HG03060 (cell line): ENCODE measurements at regions not wholly inside any gene's neighbourhood (a gene's known extent, or its start where the extent isn't known, plus 50 kb on each side); places are given as distances from the start of the nearest gene placed in this dataset.

Experiments used
- ATAC-seq: cut with Tn5 transposase; IDR thresholded peaks from one replicate; pipeline ENCODE4 v1.9.1; 2021; ENCODE audit warnings: low read depth, moderate number of reproducible peaks; ENCODE audit not compliant: unreplicated experiment

DNA sequence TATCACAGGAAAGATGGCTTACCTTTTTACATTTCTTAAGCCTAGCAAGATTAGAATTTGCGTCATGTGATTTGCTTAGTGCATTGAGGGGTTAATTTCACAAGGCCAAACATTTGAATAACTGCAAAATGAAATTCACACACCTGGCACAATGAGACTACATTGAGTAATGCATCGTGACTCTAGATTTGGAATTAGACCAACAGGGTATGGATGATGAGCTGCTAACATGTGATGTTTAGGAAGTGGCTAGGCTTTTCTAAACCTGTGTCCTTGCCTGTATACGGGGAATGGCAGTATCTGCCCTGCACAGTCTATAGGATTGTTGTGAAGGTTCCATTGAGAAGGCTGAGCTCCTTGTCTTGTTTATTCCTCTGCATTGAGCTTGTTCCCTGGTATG, 160.1 kb downstream of the MFSD1 start:
- no peak for ATAC-seq

DNA sequence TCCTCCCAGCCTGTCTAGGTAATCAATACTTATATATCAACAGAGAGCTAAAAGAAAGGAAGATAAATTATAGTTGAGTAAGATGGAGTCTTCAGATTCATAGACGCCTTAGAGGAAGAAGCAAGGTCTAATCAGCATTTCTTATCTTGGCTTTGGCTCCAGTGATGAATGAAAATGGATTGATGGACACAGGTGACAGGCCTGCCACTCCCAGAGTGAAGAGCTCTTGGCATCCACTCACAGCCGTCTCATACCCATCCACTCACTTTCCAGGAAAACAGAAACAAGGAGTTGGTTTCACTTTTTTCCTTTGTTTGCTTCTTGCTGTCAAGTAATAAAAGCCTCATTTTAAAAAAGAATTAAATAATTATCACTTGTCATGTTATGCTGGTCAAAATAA, 168.2 kb downstream of the MFSD1 start:
- no peak for ATAC-seq

DNA sequence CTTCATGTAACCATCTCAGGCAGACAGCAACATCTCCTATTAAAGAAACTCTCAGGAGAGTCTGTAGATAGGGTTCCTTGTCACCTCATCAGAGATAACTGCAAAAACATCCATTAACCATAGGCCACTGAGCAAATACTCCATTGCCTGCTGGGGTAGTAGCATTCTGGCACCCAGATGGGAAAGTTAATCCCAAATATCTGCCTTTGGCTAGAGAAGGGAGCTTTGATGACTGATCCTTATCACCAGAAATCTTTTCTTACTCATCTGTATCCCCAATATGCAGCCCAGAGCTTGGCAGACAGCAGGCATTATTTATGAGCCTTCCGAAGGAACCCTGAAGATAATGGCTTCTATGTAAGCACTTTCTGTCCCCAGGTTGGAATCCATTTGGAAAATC, 173.1 kb downstream of the MFSD1 start:
- ATAC-seq = no peak

DNA sequence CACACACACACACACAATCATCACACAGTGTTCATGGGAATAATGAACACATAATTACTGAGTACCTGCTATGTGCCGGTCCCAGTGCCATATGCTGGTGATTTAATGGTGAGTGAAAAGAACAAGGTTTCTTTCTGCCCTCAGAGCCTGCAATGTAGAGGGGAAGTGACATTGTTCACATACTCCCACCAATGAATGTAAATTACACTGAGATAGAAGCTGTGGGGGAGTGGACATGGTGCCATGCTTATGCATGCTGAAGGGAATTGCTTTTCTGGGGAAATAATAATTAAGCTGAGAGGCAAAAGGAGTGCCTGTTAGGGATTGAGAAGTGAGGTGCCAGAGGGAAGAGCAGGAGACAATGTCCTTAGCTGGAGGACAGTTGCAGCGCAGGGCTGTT, 175.1 kb downstream of the MFSD1 start:
- ATAC-seq = no peak

DNA sequence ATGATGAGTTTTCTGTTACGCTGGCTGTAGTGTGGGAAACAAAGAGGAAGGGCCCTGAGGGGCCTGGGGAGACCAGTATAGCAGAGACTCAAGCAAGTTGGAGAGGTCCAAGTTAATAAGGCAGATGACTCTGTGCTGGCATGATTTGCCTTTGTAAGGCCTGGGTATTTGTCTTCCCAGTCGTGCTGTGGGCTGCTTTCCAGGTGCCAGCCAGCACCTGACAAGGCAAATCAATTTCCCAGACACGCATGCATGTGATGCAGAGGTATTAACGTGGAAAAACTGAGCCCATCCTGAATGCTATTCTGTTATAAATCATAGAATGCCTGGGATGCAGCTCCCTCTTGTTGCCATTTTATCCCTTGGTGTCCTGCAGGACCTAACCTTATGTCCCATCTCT, 175.6 kb downstream of the MFSD1 start:
- ATAC-seq = no peak

DNA sequence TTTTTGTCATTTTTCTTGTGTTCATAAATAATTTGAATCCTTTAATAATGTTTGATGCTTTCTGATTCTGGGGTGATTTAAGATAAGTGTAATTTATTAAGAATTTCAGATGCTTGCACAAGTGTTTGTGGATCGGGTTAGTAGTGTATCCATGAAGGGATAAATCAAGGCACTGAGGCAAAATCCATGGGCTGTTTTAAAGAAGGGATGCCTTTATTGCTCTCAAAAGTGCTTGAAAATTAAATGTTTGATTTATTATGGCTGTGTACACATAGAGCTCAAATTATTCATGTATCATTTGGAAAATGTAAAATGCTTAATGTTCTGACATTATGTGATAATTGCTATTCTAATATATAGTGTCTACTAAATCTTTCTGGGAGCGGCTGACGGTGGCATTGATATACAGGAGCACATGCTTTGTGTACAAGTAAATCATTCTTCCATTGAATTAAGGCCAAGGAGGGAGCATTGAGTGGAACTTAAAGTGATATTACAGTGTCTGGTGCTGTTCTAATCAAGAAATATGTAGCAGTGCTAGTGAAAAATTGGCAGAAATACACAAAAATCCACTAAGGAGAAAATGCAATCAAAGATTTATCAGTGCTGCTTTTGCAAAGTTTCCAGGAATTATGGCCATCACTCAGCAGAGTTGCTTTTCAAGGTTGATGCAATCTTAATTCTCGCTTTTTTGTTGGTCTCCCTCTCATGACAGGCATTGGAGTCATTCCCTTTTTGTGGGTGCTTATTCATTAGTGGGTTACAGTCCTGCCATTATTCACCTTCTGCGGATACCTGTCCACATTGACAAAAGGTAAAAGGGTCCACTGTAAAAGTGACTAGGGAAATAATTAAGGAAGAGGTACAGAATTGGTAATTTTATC, 181.6 kb downstream of the MFSD1 start:
- ATAC-seq = no peak

DNA sequence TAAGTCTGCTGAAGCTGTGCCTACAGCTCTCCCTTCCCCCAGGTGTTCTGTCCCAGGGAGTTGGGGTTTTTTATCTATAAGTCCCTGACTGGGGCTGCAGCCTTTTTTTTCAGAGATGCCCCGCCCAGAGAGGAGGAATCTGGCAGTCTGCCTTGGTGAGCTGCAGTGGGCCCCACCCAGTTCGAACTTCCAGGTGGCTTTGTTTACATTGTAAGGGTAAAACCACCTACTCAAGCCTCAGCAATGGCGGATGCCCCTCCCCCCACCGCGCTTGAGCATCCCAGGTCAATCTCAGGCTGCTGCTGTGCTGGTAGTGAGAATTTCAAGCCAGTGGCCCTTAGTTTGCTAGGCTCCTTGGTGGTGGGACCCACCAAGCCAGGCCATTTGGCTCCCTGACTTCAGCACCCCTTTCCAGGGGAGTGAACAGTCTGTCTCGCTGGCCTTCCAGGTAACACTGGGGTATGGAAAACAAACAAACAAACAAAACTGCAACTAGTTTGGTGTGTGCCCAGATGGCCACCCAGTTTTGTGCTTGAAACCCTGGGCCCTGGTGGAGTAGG, 189.4 kb downstream of the MFSD1 start:
- ATAC-seq = no peak

DNA sequence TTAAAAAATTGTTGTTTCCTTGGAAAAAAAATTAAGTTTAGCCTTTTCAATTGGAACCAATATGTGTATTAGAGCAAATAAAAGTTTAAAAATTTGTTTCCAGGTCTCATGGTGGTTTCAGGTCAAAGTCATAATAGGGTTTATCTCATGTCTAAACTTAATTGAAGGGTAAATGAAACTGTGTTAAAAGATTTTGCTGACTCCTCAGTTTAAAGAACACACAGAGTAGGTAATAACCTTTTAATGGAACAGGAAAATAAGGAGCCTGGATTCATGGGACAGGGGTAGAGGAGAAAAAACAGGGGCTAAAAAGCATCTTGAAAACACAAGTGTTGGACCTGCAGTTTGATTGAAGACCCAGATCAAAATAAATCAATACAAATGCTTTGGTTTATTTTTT, 190.6 kb downstream of the MFSD1 start:
- no peak for ATAC-seq

DNA sequence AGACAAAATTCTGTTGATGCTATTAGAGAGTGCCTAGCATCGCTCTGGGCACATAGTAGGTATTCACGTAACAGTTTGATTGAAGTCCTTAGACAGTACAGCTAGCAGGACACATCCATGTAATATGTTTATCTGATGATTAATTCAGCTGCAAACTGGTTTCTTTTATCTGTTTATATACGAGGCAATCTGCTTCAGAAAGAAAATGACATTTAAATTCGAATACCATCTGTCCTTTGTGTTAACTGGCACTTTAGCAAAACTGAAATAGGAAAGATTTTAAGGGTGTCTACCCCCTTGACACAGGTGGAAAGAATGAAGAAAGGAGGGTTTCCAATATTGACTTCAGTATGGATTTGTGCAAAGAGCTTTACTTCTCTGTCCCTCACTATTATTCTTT, 192.5 kb downstream of the MFSD1 start:
- ATAC-seq = no peak

DNA sequence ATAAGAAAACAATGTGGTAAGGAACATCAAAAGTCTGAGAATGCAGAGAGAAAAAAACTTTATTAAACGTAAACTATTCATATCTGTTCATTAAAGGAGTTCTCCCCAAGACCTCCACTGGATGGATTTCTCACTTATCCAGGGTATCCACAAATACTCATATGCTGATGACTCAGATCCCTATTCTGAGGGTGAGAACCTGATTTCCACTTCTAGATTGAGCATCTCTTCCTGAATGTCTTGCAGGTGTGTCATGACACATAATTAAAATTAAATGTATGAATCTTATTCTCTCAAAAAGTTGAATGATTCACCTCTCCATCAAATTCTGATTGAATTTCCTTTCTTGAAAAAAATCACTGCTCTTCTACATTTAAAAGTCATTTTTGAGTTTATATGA, 199.9 kb downstream of the MFSD1 start:
- ATAC-seq = no peak

DNA sequence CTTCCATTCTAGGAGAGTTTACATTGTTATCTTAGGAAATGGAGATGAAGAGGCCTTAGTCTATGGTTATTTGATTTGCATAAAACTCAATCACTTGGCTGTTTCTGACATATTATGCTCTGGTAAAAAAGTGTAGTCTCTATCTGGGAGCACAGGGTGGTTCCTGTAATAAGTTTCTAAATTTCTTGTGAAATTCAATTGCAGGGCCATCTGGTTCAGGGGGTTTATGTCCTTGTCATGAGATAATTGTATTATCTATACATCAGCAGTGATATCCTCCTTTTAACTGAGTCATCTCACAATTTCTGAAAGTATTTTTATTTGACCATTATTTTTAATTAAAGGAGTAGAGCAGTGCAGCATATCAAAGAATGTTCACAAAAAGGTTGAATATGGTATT, 203.3 kb downstream of the MFSD1 start:
- ATAC-seq = no peak

DNA sequence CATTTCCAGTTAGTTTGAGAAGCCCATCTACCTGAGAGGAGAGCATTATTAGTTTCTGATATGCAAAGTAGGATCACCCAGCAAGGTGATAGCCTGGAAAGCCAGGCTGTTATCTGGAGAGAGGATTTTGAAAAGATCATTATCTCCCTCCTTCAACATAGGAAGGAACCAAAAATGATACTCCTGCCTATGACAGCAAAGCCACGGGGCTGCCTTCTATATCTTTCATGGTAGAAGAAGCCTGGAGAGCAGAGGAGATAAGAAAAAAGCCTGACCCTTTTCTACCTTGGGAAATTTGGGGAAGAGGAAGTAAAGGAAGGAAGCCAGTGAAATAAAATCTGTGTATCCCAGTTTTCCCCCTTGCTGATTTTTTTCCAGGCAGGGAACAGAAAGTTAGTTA, 205.5 kb downstream of the MFSD1 start:
- no peak for ATAC-seq

DNA sequence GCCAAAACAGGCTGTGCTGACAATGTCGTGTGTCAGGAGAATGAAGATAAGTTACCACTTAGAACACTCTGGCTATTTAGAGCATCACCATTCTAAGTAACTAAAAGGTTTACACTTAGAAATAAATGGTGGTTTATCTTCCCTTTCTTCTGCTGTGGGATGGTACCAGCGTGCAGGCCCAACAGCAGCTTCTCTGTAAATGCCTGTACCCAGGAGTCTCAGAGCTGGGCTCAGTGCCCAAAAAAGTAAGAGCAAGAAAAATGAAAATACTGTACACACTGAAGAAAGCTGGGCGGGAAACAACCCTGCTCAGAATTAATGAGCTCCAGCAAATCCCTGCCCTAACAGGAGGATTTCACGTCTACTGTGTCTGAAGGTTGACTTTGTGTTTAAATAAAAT, 206.5 kb downstream of the MFSD1 start:
- no peak for ATAC-seq

DNA sequence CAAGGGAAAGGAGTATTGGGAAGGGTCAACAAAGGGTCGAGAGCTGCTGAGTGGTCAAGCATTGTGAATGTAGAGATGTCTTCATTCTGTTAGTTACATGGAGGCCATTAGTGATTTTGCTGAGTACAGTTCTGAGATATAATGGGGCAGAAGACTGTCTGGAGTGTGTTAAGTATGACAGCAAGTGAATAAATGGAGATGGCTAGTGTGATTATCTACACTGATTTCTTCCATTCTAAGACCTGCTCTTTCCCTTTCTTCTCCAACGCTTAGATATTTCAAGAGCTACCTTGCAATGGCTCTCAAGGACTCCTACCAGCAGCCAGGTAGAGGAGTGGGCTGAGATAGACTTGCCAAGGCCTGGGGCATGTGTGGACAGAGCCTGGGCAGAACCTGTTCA, 216.5 kb downstream of the MFSD1 start:
- no peak for ATAC-seq

DNA sequence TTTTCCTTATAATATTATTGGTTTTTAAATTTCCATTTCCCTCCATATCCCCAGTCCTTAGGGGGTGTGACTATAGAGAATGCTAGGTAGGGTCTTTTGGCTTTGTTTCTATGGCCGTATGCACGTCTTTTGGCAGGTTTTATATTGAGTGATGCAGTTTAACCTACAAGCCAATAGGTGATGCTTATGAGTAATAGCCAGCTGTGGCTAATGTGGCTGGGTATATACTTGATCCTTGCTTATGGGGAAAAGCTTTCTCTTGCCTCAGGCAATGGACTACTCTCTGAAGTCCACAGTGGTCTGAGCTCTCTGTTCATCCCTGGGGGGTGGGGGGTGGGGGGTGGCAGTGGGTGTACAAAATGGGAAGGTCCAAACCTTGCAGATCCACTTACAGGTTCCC, 223.9 kb downstream of the MFSD1 start:
- ATAC-seq = no peak

DNA sequence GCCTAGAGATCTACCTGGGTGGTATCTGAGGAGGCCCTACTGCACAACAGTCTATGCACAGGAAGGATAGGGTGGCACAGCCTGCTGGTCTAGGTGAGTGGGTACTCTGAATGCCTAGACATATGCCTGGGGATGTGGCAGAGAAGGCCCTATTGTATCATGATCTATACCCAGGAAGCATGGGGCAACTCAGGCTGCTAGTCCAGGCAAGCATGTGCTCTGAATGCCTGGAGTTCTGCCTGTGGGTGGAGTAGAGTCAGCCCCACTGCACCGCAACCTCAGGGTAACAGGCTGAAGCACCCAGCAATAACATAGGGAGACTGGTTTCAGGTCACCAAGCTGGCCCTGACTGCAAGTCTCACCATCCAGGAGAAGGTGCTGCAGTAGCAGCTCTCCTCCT, 224.7 kb downstream of the MFSD1 start:
- no peak for ATAC-seq

DNA sequence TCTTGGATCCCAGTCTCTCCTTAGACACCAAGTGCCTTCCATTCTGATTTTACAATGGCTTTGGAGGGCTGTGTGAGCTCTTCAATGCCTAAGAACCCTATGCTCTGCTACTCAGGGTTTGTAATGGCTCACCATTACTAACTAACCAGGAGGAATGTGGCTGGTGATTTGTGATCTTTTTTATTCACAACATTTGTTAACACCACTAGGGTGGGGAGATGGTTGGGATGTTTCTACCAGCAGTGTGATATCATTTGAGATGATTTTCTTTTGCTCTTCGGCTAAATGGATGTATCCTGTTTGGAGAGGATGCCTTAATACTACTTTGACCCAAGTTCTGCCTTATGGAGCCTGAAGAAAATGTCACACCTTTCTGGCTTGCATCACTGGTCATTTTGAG, 226.9 kb downstream of the MFSD1 start:
- ATAC-seq = no peak

DNA sequence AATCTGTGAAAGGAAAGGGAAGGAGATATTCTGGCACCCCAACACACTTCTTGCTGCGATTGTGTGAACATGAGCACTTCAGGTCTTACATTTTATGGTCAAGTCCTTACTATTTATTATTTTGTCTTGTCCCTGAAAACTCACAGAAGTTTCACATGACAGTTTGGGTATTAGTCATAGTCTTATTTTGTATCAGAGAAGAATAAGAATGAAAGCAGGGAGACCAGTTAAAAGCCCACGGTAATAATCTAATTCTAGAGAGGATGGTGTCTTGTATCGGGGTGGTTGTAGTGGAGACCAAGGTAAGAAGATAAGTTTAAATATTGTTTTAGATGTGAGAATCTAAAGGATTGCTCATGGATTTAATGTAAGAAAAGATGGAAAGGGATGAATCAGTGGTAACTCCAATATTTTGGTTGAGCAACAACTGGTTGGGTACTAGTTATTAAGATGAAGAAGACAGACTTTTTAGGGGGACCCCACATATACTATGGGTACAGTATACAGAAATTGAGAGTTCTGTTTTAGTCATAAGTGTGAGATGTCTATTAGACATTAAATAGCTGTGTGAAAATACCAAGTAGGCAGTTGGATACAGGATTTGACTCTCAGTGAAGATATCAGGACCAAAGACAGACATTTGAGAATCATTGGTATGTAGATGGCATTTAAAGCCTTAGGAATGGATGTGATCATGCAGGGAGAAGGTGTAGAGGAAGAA, 227.6 kb downstream of the MFSD1 start:
- ATAC-seq = peak; percentile 63

DNA sequence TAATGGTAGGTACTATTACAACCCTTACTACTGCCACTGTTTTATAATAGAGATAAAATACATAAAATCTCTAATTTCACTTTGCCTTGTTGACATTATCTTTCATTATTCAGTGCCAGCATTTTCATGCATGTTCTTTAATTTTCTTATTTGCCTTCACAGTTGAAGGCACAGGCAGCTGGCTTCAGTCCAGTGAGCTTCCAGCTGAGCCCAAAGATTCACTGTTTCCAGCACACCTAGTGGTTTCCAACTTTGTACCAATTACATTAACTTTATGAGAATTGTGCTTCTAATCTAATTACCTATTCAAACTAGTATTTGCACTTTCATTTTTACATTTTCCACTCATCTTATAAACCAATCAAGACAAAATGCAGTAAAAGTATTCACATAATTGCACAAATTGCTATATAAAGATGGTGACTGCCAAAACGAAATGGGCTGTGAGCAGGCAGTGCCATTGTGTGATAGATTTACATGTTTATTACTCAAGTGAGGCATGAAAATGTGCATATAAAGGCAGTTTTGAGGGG, 228.3 kb downstream of the MFSD1 start:
- ATAC-seq = no peak

DNA sequence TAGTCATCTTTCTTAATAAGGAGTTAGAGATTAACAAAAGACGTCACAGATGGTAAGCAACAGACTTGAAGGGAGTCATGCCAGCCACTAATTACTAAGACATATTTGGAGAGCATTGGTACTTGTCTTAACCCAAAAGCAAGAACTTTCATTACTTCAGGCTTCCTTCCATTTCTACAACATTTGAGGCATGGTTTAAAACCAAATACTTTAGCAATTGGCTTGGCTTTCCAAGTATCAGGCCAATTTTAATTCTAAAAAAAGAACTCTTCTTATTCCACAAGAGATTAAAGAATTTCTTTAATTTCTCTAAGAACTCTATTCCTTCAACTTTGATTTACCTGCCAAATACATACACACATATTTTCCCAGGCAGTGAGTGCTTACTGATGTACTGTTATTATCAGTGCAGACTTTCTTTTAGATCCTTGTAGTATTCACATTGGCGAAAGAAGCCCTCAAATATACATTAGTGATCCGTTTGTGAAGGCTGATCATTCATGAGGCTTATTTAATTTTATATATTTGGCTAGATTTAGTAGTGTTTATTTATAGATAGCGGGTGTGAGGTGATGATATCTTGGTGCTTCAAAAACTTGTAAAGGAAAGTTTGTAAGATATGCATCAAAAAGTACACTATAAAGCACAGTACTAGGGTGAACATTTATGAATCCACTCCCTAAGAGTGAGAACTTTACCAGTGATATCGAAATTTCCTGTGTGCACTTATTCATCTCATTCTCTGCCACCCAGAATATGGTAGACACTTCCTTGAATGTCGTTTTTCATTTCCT, 229.2 kb downstream of the MFSD1 start:
- no peak for ATAC-seq

DNA sequence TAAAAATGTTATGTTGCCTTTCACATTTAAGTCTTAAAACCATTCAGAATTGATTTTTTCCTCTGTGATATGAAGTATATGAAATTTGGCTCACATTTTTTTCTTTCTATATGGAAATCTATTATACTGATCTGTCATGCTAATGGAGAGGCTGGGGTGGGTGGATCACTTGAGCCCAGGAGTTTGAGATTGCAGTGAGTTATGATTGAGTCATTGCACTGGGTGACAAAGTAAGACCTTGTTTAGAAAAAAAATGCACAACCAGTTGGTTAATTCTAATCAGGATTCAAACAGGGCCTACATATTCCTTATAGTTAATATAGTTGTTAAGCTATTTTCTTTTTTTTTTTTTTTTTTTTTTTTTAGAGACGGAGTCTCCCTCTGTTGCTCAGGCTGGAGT, 230.5 kb downstream of the MFSD1 start:
- no peak for ATAC-seq
